Stimulated activated CD4-positive, alpha-beta T cell treated with anti-CD3 and anti-CD28 coated beads, Interleukin-12 subunit alpha, Interleukin-12 subunit beta, amount 100 ng/mL, for 24 hours (primary cell): ENCODE measurements at regions not wholly inside any gene's neighbourhood (a gene's known extent, or its start where the extent isn't known, plus 50 kb on each side); places are given as distances from the start of the nearest gene placed in this dataset.

ENCODE experiments used
- DNase-seq, 2 experiments: peaks; one replicate each; pipeline ENCODE4 v3.0.0-alpha.2; 2020; ENCODE audit warnings: low read depth in 2 of 2

DNA sequence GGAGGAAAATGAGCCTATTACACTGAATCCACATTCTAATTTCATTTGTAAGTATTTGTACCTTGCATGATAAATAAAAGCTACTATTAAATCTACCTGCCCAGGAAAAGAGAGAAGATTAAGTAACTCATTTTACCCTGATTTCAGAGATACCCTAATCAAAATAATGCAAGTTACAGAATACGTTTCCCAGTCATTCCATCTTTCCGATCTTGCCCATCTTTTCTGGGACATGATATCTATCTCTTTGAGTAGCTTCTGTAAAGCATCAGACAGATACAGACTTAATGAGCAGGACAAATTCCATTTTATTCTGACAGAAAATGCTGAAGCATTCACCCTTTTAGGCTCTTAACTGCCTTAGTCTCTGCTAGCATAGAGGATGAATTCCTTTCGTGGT lies 56.6 kb downstream of the SPRY2 start:
- no peak for DNase-seq

DNA sequence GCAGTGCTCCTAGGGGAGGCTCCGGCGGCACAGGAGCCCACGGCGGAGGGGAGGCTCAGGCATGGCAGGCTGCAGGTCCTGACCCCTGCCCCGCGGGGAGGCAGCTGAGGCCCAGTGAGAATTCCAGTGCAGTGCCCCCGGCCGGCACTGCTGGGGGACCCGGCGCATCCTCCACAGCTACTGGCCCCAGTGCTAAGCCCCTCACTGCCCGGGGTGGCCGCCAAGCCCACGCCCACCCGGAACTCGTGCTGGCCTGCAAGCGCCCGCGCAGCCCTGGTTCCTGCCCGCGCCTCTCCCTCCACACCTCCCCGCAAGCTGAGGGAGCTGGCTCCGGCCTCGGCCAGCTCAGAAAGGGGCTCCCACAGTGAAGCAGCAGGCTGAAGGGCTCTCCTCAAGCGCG lies 62.2 kb downstream of the SPRY2 start:
- no peak for DNase-seq

DNA sequence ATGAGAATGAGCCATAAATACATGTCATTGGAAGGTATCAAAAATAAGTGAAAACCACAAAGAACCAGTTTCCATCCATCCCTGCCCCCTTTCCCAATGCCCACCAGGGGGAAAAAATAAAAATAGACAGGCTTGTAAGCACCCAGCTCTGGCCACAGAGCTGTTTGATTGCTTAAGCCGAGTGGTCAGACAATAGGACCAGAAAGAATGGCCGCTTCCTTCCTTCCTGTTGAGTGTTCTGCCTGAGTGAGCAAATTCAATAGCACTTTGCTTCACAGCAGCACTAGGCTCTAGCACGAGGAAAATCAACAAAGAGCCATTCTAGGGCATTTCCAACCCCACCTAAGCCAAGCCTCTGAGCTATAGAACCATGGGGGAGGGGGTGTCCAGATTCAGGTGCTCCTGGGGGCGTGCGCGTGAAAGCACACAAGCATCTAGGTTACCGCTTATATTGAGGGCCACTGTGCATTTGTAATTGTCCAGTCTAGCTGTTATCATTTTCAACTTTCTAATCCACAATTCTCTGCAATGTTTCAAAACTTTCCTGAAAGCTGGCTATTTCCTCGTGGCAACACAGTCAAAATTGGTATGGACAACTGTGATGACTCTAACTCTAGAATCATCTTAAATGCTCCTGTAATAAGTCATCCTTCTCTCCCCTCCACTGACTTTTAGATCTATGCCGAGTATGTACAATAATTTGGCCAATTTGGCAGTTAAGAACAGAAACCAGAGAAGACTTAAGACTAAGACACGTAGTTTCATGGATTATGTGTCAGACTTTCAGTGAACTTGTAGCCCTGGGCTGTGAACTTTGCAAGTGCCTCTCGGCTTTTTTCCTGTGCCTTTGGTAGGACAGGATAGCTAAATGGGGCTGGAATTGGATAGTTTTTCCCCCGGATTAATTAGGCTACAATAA lies 64.3 kb downstream of the SPRY2 start:
- no peak for DNase-seq

DNA sequence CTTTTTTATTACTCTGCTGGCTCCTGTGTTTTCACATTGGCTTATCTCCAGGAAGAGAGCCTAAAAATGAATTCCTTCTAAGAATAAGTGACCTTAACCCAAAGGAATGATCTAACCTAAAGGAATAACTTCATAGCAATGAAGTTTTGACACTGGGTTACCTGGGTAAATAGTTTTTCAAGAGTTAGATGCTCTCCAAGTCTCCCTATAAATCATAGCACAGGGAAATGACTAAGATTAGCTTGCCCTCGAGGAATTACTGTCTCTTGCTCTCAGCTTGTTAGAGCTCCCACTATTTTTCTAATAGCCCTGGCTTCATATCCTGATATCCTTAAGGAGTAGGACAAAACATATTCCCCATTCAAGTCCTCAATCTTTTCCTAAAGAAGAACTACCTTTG lies 66.3 kb downstream of the SPRY2 start:
- no peak for DNase-seq

DNA sequence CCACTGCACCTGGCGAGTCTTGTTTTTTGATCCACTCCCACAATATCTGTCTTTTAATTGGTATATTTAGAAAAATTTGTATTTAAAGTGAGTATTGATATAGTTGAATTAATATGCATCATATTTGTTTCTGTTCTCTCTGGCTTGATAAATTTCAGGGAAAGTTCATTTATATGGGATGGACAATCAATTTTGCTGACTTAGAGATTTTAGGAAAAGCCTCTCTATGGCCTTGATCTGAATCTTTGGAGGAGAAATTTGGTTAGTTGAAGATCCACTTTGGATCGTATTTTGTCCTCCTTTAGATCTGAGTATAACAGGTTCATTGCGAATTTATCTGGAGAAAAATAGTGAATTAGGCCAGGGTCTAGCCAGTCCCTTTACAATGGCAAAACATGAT lies 67.2 kb downstream of the SPRY2 start:
- DNase-seq, result no peak

DNA sequence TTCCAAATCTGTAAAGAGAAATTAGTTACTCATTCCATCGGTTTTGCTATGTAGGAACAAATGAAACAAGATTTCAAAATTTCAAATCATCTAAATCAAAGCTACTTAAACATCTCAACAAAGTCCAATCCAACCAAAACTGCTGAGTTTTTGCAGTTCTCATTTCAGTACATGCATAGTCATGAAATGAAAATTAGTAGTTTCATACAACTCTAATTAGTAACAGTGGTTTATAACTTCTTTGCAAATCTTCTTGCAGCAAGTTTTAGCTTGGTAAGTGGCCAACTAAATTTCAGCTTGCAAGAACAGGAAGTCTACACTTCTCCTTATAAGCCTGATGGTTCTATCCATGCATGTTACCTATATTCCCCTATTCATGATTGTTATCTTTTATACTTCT lies 75.6 kb downstream of the SPRY2 start:
- no peak for DNase-seq

DNA sequence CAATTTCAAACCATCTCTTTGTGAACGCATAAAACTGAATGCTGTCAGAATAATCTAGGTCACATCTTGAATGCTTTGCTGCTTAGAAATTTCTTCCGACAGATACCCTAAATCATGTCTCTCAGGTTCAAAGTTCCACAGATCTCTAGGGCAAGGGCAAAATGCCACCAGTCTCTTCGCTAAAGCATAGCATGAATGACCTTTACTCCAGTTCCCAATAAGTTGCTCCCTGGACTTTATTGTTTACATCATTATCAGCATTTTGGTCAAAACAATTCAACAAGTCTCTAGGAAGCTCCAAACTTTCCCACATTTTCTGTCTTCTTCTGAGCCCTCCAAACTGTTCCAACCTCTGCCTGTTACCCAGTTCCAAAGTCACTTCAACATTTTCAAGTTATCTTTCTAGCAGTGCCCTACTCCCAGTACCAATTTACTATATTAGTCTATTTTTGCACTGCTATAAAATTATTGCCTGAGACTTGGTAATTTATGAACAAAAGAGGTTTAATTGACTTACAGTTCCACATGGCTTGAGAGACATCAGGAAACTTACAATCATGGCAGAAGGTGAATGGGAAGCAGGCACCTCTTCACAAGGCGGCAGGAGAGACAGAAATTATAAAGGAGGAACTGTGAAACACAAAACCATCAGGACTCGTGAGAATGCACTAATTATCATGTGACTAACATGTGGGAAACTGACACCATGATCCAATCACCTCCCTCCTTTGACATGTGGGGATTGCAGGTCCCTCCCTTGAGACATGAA lies 77.0 kb downstream of the SPRY2 start:
- DNase-seq, result no peak

DNA sequence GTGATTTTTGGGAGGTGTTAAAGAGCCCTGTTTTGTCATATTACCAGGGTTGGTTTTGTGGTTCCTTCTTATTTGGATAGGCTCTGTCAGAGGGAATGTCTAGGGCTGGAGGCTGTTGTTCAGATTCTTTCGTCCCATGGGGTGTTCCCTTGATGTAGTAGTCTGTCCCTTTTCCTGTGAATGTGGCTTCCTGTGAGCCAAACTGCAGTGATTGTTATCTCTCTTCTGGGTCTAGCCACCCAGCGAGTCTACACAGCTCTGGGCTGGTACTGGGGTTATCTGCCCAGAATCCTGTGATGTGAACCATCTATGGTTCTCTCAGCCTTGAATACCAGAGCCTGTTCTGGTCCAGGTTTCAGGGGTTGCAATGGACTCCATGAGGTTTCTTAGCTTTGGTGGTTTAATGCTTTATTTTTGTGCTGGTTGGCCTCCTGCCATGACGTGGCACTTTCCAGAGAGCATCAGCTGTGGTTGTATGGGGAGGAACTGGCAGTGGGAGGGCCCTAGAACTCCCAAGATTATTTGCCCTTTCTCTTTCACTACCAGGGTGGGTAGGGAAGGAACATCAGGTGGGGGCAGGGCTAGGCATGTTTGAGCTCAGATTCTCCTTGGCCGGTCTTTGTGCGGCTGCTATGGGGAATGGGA lies 78.8 kb downstream of the SPRY2 start:
- no peak for DNase-seq

DNA sequence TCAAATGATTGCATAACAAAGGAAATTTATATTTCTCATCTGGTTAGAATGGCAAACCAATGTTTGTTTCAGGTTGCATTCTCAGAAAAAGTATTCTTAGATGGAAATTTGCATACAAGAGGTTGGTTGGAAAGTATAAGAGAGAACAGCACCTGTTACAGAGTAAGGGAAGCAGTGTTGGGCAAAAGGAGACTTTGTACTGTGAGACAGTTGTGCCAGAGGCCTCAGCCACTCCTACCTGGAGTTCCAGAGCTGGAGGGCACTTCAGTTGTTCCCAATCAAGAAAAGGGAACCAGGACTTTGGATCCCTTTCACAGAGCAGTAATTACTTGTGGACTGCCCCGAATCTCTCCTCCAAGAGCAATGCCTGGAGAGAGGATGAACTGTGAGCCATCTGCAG lies 81.8 kb downstream of the SPRY2 start:
- no peak for DNase-seq

DNA sequence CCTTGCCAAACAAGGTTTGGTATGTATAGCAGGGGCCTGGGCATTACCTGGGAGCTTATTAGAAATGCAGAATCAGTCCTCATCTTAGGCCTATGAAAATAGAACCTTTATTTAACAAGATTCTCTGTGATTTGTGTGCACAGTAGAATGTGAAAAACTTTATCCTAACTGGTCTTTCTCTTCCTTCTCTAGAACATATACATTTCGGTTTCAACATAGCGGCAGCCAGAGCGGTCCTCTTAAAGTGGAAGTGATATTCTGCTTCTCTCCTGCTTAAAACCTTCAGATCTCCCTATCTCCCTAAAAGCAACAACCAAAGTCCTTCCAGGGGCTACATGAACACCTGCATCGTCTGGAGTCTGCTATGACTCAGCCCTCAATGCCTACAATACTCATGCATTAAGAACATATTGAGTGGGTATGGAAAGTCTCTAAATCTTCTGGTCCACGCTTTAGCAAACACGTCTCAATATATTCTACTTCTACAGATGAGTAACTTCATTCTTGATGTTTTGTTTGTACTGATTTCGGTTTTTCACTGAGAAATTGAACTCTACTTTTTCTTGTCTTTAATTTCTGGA lies 84.5 kb downstream of the SPRY2 start:
- DNase-seq, result no peak

DNA sequence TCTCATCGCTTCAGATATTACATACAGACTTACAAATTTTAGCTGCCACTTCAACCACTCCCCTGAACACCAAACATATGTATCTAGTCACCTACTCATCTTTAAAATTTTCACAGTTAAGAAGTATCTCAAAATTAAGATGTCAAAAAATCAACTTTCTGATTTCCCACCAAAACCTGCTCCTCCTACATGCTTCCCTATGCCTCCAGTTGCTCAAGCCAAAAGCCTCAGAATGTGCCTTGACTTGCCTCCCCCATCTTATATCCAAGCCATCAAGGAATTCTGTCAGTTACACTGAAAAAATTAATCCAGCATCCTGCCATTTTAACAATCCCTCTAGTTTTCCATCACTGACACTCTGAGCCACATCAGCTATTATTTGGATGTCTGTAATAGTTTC lies 85.0 kb downstream of the SPRY2 start:
- no peak for DNase-seq

DNA sequence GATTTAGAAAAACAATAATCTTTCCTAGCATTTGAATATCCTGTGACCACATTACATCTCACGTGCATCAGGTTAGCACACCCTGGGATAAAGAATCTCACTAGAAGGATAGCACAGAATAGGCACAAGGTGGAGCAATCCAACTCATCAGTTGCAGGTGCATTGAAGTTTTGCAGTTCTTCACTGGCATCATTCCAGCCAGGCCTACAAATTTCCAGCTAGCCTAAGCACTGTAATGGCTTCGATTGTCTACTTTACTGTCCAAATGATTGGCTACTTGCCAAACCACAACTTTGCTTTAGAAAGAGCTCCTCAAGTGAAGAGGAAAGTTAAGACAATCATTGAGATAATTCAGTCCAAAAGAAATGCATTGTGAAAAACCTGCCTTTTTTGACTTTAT lies 89.5 kb downstream of the SPRY2 start:
- no peak for DNase-seq

DNA sequence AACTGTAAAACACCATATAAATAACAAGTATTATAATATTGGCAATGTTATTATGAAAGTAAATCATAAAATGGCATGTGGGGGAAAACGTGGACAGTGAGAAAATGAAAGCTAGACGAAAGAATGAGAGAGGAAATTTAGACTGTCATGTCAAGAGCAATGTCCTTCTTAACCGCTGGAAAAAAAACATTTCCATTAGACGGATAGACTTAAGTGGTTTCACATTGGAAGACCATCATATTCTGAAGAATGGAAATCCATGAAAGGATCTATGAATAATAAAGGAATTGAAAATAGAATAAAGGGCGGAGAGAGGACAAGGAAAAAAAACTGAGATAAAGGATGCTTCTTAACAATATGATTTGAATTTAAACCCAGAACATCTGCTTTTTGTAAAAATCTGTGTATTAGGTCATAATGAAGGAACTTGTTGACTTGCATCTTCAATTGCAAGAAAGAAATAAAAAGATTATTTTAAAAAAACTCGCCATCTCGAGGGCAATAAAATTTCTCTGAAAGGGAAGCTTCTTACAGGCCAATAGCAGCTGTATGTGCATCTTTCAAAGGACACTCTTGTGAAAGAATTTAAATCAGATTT lies 90.6 kb downstream of the SPRY2 start:
- no peak for DNase-seq

DNA sequence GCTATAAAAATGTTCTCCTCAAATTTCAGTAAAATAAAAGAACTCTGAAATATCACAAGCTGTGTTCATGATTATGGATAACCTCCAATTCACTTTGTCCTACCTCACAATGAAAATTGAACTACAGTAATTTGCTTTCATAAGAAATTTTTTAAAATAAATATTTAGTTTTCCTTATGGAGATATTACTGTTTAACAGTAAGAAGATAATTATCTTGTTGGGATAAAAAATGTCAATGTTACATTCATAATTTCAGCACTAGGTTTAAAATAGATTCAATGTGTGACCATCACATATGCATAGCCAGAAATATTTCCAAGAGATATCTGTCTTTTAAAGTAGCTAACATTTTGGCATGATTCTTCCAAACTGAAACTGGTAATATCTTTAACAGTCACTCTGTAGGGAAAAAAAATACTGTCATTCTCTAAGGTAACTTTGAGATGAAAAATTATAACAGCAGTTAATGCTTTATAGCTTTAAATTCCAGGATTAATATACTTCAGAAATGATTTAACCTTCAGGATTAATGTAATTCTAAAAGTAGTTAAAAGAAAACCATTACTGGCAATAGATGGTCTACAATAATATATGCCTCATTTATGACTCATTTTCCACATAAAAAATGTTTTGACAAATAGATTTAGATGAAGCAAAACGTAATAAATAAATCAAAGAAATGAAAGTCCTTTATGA lies 91.3 kb downstream of the SPRY2 start:
- no peak for DNase-seq

DNA sequence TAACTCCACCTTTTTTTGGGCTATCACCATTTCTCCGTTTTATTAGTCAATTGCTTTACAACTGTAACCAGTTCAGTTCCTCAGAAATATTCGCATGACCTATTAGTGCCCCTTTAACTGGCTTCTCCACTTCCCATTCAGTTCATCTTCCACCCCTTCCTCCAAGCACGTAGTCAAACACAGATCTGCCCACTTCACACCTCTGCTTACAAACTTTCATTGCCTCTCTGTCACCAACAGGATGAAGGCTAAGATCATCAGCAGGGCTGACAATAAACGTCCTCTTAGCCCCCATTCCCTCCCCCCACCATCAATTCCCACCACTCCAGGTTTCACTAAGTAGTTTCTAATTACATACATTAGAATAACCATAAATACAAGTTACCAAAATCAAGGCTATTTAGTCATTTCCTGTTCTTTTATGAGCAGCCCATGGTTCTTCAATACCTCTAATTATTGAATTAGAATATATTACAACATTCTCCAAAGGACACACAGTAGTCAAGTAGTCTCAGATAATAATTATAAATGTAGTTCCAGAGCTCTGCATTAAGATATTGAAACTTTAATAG lies 95.7 kb downstream of the SPRY2 start:
- no peak for DNase-seq

DNA sequence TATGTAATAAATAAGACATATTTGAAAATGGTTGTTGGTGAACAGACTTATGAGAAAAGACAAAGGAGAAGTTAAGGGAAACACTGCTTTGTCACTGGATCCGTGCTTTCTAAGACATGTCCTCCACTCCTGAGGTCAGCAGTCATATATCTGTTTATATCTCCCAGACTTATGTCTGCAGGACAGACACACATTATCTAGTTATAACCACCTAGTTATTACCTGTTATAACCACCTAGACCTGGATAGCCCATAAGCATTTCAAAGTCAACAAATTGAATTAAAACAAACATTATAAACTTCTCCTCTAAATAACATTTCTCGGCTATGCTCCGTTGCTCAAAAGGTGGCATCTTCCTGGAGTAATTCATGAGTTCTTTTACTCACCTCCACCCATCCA lies 96.4 kb downstream of the SPRY2 start:
- DNase-seq, result no peak

DNA sequence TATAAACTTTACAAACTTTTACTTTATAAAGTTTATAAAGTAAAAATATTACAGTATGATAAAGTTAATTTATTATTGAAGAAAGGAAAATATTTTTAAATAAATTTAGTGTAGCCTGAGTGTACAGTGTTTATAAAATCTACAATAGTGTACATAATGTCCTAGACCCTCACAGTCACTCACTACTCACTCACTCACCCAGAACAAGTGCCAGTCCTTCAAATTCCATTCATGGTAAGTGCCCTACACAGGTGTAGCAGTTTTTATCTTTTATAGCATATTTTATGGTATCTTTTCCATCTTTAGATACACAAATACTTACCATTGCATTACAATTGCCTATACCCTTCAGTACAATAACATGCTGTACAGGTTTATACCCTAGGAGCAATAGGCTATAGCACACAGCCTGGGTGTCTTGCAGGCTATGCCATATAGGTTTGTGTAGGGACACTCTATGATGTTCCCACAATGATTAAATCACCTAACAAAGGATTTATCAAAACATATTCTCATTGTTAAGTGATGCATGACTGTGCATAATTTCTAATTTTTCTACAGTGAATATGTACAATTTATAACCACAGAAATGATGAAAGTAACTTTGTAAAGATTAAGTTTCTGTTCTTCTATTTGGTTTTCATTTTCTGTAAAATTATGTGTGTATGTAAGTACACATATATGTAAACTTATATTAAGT lies 98.0 kb downstream of the SPRY2 start:
- DNase-seq, result no peak

DNA sequence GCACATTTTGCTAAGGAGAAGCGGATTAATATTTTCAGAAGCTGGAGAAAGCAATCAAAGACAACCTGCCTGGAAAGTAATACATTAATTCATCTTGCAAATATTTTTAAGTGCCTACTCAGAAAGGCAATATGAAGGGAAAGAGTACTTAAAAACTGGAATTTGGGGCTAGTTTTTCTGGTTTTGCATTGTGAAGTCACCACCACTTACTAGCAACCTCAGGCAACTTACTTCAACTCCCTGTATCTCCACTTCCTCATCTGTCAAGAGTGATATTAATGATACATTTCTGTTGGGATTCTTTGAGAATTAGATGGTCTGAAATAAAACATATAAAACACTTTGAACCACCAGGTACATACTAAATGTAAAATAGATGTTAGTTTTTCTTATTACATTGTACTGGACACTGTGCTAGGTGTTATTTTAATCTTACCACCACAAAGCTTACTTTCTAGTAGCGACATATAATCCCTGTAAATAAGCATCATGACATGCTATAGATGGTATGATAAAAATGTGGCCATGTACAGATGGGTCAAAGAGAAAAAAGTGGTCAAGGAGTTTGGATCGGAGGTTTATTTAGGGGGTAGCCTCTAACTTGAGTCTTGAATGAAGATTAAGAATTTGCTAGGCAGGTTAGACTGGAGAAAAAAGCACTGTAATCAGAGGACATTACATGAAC lies 101.2 kb downstream of the SPRY2 start:
- DNase-seq, result no peak

DNA sequence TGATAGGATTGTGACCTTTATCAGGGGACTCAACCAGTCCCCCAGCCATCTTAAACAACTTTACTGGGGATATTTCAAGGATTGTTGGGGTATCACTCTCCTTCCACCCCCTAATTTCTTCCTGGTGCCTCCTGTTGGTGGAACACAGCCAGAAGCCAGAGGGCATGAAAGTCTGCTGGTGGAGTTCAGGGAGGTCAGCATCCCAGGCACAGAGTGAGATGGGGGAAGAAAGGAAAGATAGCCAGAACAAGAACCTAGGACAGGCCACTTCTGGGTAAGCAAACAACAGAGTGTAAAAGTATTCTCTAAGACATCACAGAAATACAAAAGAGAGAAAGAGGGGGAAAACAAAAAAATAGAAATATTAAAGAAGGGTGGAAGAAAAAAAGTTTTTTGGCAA lies 101.8 kb downstream of the SPRY2 start:
- no peak for DNase-seq

DNA sequence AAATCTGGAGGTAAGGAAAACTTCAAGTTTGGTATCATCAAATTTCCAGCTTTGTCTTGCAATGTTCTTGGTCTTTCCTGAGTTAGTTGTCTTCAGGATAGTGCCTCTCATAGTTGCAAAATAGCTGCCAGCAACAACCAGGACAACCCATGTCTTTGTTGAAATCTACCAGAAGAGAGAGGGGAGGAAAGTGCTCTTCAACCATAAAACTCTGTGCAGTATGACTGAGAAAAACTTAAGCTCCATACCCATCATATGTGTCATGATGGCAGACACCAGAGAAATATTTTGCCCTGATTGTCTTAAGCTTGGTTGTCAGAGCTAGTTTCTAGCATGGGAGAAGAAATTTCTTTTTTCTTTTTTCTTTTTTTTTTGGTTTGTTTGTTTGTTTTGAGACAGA lies 103.3 kb downstream of the SPRY2 start:
- DNase-seq, result no peak
